ENCODE measurements at regions not wholly inside any gene's neighbourhood (a gene's known extent, or its start where the extent isn't known, plus 50 kb on each side); places are given as distances from the start of the nearest gene placed in this dataset.
"Not testable (repeated sequence)": the region's sequence is repeated elsewhere in the genome, so short reads cannot be mapped to it uniquely, and the experiment has no call there.

DNA sequence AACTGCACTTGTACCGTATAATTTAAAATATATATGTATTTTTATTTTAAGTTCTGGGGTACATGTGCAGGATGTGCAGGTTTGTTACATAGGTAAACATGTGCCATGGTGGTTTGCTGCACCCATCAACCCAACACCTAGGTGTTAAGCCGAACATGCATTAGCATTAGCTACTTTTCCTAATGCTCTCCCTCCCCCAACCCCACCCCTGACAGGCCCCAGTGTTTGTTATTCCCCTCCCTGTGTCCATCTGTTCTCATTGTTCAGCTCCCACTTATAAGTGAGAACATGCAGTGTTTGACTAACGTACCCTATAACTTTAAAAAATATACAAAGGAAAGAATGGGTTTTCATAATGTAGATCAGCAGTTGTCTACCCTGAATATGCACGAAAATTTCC is 303.5 kb upstream of the BRINP1 start:
- TF ChIP-seq, protein P1, sequence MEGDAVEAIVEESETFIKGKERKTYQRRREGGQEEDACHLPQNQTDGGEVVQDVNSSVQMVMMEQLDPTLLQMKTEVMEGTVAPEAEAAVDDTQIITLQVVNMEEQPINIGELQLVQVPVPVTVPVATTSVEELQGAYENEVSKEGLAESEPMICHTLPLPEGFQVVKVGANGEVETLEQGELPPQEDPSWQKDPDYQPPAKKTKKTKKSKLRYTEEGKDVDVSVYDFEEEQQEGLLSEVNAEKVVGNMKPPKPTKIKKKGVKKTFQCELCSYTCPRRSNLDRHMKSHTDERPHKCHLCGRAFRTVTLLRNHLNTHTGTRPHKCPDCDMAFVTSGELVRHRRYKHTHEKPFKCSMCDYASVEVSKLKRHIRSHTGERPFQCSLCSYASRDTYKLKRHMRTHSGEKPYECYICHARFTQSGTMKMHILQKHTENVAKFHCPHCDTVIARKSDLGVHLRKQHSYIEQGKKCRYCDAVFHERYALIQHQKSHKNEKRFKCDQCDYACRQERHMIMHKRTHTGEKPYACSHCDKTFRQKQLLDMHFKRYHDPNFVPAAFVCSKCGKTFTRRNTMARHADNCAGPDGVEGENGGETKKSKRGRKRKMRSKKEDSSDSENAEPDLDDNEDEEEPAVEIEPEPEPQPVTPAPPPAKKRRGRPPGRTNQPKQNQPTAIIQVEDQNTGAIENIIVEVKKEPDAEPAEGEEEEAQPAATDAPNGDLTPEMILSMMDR (IDR thresholded peaks at IDR 0.05): not testable (repeated sequence)
- not testable (repeated sequence) for TF ChIP-seq POLR2A (IDR thresholded peaks at IDR 0.05)
